H9 (cell line): ENCODE measurements at regions not wholly inside any gene's neighbourhood (a gene's known extent, or its start where the extent isn't known, plus 50 kb on each side); places are given as distances from the start of the nearest gene placed in this dataset.
A peak's percentile ranks its signal among the peaks of the same experiment; 100 is the strongest.

Experiments
- DNase-seq: peaks from one replicate; pipeline ENCODE4 v3.0.0-alpha.2; 2017
- H2AFZ ChIP-seq: one replicate; pipeline ENCODE4 v1.6.1; 2013; ENCODE audit warnings: mild to moderate bottlenecking, low read length, control low read depth, moderate library complexity
- H2AK5ac ChIP-seq: 2 replicates; pipeline ENCODE4 v1.6.1; 2013; ENCODE audit warnings: low read length, control low read depth, mixed read lengths; ENCODE audit not compliant: insufficient read length
- H2BK120ac ChIP-seq: one replicate; pipeline ENCODE4 v1.6.1; 2013; ENCODE audit warnings: low read depth, mild to moderate bottlenecking, low read length, control low read depth, inconsistent platforms; ENCODE audit not compliant: poor library complexity, severe bottlenecking
- H2BK12ac ChIP-seq: 2 replicates; pipeline ENCODE4 v1.6.1; 2013; ENCODE audit warnings: low read length, control low read depth, mixed read lengths, low read depth; ENCODE audit not compliant: insufficient read length
- H2BK15ac ChIP-seq: 2 replicates; pipeline ENCODE4 v1.6.1; 2013; ENCODE audit warnings: low read depth, low read length, control low read depth
- H2BK20ac ChIP-seq: one replicate; pipeline ENCODE4 v1.6.1; 2013; ENCODE audit warnings: low read depth, mild to moderate bottlenecking, low read length, control low read depth, inconsistent platforms; ENCODE audit not compliant: poor library complexity, severe bottlenecking
- H2BK5ac ChIP-seq: 2 replicates; pipeline ENCODE4 v1.6.1; 2013; ENCODE audit warnings: low read length, control low read depth, mixed read lengths; ENCODE audit not compliant: insufficient read length
- H3K14ac ChIP-seq: 2 replicates; pipeline ENCODE4 v1.6.1; 2013; ENCODE audit warnings: low read length, control low read depth; ENCODE audit not compliant: insufficient read depth
- H3K18ac ChIP-seq: 2 replicates; pipeline ENCODE4 v1.6.1; 2013; ENCODE audit warnings: low read depth, mild to moderate bottlenecking, mixed read lengths, low read length, control low read depth; ENCODE audit not compliant: insufficient read length
- H3K23ac ChIP-seq: 2 replicates; pipeline ENCODE4 v1.6.1; 2013; ENCODE audit warnings: low read length, control low read depth, mixed read lengths, low read depth; ENCODE audit not compliant: insufficient read length
- H3K23me2 ChIP-seq: 2 replicates; pipeline ENCODE4 v1.6.1; 2013; ENCODE audit warnings: low read depth, mild to moderate bottlenecking, mixed read lengths, low read length, control low read depth; ENCODE audit not compliant: insufficient read length, poor library complexity, severe bottlenecking
- H3K27ac ChIP-seq: 2 replicates; pipeline ENCODE4 v1.5.1; 2013; ENCODE audit warnings: low read length, control low read depth, mixed read lengths, low read depth; ENCODE audit not compliant: insufficient read length
- H3K27me3 ChIP-seq: 2 replicates; pipeline ENCODE4 v1.6.1; 2013; ENCODE audit warnings: low read length, control low read depth, inconsistent platforms; ENCODE audit not compliant: insufficient read depth
- H3K4ac ChIP-seq: 2 replicates; pipeline ENCODE4 v1.6.1; 2013; ENCODE audit warnings: low read depth, mild to moderate bottlenecking, control low read depth, inconsistent platforms, low read length, moderate library complexity
- H3K4me1 ChIP-seq: 2 replicates; pipeline ENCODE4 v1.6.1; 2013; ENCODE audit warnings: low read length, control low read depth, inconsistent platforms; ENCODE audit not compliant: insufficient read depth
- H3K4me2 ChIP-seq: 2 replicates; pipeline ENCODE4 v1.6.1; 2013; ENCODE audit warnings: low read length, control low read depth, mixed read lengths; ENCODE audit not compliant: insufficient read length, insufficient read depth
- H3K56ac ChIP-seq: 2 replicates; pipeline ENCODE4 v1.6.1; 2013; ENCODE audit warnings: low read depth, mild to moderate bottlenecking, mixed read lengths, low read length, control low read depth; ENCODE audit not compliant: insufficient read length
- H3K79me1 ChIP-seq: 2 replicates; pipeline ENCODE4 v1.6.1; 2013; ENCODE audit warnings: low read depth, mild to moderate bottlenecking, moderate library complexity, low read length, control low read depth, inconsistent platforms; ENCODE audit not compliant: insufficient read depth, poor library complexity, severe bottlenecking
- H3K79me2 ChIP-seq: 2 replicates; pipeline ENCODE4 v1.6.1; 2013; ENCODE audit warnings: low read length, control low read depth, inconsistent platforms; ENCODE audit not compliant: insufficient read depth
- H3K9ac ChIP-seq: 2 replicates; pipeline ENCODE4 v1.6.1; 2013; ENCODE audit warnings: low read length, control low read depth, mixed read lengths; ENCODE audit not compliant: insufficient read length; ENCODE audit errors: extremely low read depth
- H3K9me3 ChIP-seq: one replicate; pipeline ENCODE4 v1.6.1; 2013; ENCODE audit warnings: low read depth, low read length, inconsistent platforms; ENCODE audit not compliant: control insufficient read depth
- H3T11ph ChIP-seq: one replicate; pipeline ENCODE4 v1.6.1; 2013; ENCODE audit warnings: mild to moderate bottlenecking, low read length, control low read depth, inconsistent platforms
- H4K20me1 ChIP-seq: one replicate; pipeline ENCODE4 v1.6.1; 2013; ENCODE audit not compliant: control insufficient read depth, insufficient read length, insufficient read depth
- H4K5ac ChIP-seq: 2 replicates; pipeline ENCODE4 v1.6.1; 2013; ENCODE audit warnings: low read depth, mild to moderate bottlenecking, mixed read lengths, low read length, control low read depth; ENCODE audit not compliant: insufficient read length
- H4K8ac ChIP-seq: replicated peaks from 2 replicates; pipeline ENCODE4 v1.6.1; 2013; ENCODE audit warnings: low read length, control low read depth, mixed read lengths, low read depth; ENCODE audit not compliant: insufficient read length
- H4K91ac ChIP-seq: 2 replicates; pipeline ENCODE4 v1.6.1; 2013; ENCODE audit warnings: low read depth, mild to moderate bottlenecking, moderate library complexity, mixed read lengths, low read length, control low read depth; ENCODE audit not compliant: insufficient read length
- H3K27ac Mint-ChIP-seq, 3 experiments: 2 replicates in 2 of 3; 3 replicates in 1 of 3; pipeline ENCODE4 v1.8.0; 2020 to 2021; ENCODE audit warnings: mixed read lengths in 3 of 3, mild to moderate bottlenecking in 1 of 3, moderate library complexity in 1 of 3
- H3K27me3 Mint-ChIP-seq: 2 replicates; pipeline ENCODE4 v1.8.0; 2021; ENCODE audit warnings: low read depth, mild to moderate bottlenecking, moderate library complexity, mixed read lengths
- H3K36me3 Mint-ChIP-seq, 3 experiments: 2 replicates in 2 of 3; 3 replicates in 1 of 3; pipeline ENCODE4 v1.8.0; 2020 to 2021; ENCODE audit warnings: low read depth in 3 of 3, mixed read lengths in 3 of 3; ENCODE audit not compliant: insufficient read depth in 1 of 3
- H3K4me1 Mint-ChIP-seq, 2 experiments: 2 replicates each; pipeline ENCODE4 v1.8.0; 2020; ENCODE audit warnings: mixed read lengths in 2 of 2
- H3K4me3 Mint-ChIP-seq, 2 experiments: 2 replicates in 1 of 2; 3 replicates in 1 of 2; pipeline ENCODE4 v1.8.0; 2020 to 2021; ENCODE audit warnings: mild to moderate bottlenecking in 2 of 2, mixed read lengths in 2 of 2, moderate library complexity in 1 of 2
- H3K9me3 Mint-ChIP-seq, 2 experiments: 2 replicates in 1 of 2; 3 replicates in 1 of 2; pipeline ENCODE4 v1.8.0; 2020; ENCODE audit warnings: mild to moderate bottlenecking in 2 of 2, mixed read lengths in 2 of 2, moderate library complexity in 1 of 2
- CTCF ChIP-seq: fragments of 200-600 bp; sonication (generic); conservative IDR thresholded peaks from 3 replicates; pipeline ENCODE4 v1.8.0; 2021; ENCODE audit warnings: antibody characterized with exemption, mild to moderate bottlenecking
- WGBS: extraction: QIAGEN DNeasy Blood & Tissue Kit; methylation state at CpG from one replicate; pipeline ENCODE4 v1.1.7; 2013; ENCODE audit warnings: missing lambda C conversion rate, low lambda C conversion rate, mixed read lengths; ENCODE audit not compliant: insufficient read length; ENCODE audit errors: extremely low coverage; 5-methylcytosine and 5-hydroxymethylcytosine counted together

- H2AFZ ChIP-seq = no peak overlapping the region
- peak overlapping the region in 1 of 3 experiments; percentile 44; a peak in 2 of 7 replicates for H3K27ac Mint-ChIP-seq
Observed at GRCh38 chr4:100060765-100061416, 110.8 kb upstream of the H2AZ1 start.

More at GRCh38 chr4:100060765-100061416, 110.8 kb upstream of the H2AZ1 start:
- H3K27me3 Mint-ChIP-seq = no peaks in the 10 kb centered on the region; the same call in 1 of the 2 replicates
- Histone ChIP-seq H4K5ac (no peak overlapping the region), H3K14ac (no peak overlapping the region), H3K9ac (no peak overlapping the region), H2BK15ac (no peak overlapping the region), H3K4ac (no peak overlapping the region), H3K9me3 (no peaks in the 10 kb centered on the region), H2BK12ac (no peak overlapping the region), H2BK120ac (no peak overlapping the region), H3K27ac (no peak overlapping the region), H3K4me1 (0 out of 2 replicates have a peak, but pooled peaks cover 4% of the 10 kb centered on the region), H3K27me3 (no peaks in the 10 kb centered on the region), H4K91ac (no peak overlapping the region), H2AK5ac (no peak overlapping the region), H3T11ph (no peak overlapping the region), H3K56ac (no peak overlapping the region), H4K20me1 (no peaks in the 10 kb centered on the region), H3K4me2 (no peak overlapping the region), H3K23me2 (no peaks in the 10 kb centered on the region), H3K79me1 (no peaks in the 10 kb centered on the region), H4K8ac (no peak overlapping the region), H3K18ac (no peak overlapping the region), H3K79me2 (no peaks in the 10 kb centered on the region), H3K23ac (no peak overlapping the region), H2BK20ac (no peak overlapping the region), H2BK5ac (no peak overlapping the region)
- H3K4me1 Mint-ChIP-seq = peaks cover 9 to 10% of the 10 kb centered on the region in 2 experiments
- no peak for DNase-seq
- no peaks in the 10 kb centered on the region for H3K36me3 Mint-ChIP-seq
- no peaks in the 10 kb centered on the region for H3K9me3 Mint-ChIP-seq
- no peak overlapping the region for H3K4me3 Mint-ChIP-seq
- no peak for TF ChIP-seq CTCF
- WGBS = no CpG with 5 or more reads among the region's 5 CpGs
